H9 (cell line): ENCODE measurements at regions not wholly inside any gene's neighbourhood (a gene's known extent, or its start where the extent isn't known, plus 50 kb on each side); places are given as distances from the start of the nearest gene placed in this dataset.

Experiments used
- DNase-seq: peaks from one replicate; pipeline ENCODE4 v3.0.0-alpha.2; 2017
- H2AFZ ChIP-seq: one replicate; pipeline ENCODE4 v1.6.1; 2013; ENCODE audit warnings: mild to moderate bottlenecking, low read length, control low read depth, moderate library complexity
- H2AK5ac ChIP-seq: 2 replicates; pipeline ENCODE4 v1.6.1; 2013; ENCODE audit warnings: low read length, control low read depth, mixed read lengths; ENCODE audit not compliant: insufficient read length
- H2BK120ac ChIP-seq: one replicate; pipeline ENCODE4 v1.6.1; 2013; ENCODE audit warnings: low read depth, mild to moderate bottlenecking, low read length, control low read depth, inconsistent platforms; ENCODE audit not compliant: poor library complexity, severe bottlenecking
- H2BK12ac ChIP-seq: 2 replicates; pipeline ENCODE4 v1.6.1; 2013; ENCODE audit warnings: low read length, control low read depth, mixed read lengths, low read depth; ENCODE audit not compliant: insufficient read length
- H2BK15ac ChIP-seq: 2 replicates; pipeline ENCODE4 v1.6.1; 2013; ENCODE audit warnings: low read depth, low read length, control low read depth
- H2BK20ac ChIP-seq: one replicate; pipeline ENCODE4 v1.6.1; 2013; ENCODE audit warnings: low read depth, mild to moderate bottlenecking, low read length, control low read depth, inconsistent platforms; ENCODE audit not compliant: poor library complexity, severe bottlenecking
- H2BK5ac ChIP-seq: 2 replicates; pipeline ENCODE4 v1.6.1; 2013; ENCODE audit warnings: low read length, control low read depth, mixed read lengths; ENCODE audit not compliant: insufficient read length
- H3K14ac ChIP-seq: 2 replicates; pipeline ENCODE4 v1.6.1; 2013; ENCODE audit warnings: low read length, control low read depth; ENCODE audit not compliant: insufficient read depth
- H3K18ac ChIP-seq: 2 replicates; pipeline ENCODE4 v1.6.1; 2013; ENCODE audit warnings: low read depth, mild to moderate bottlenecking, mixed read lengths, low read length, control low read depth; ENCODE audit not compliant: insufficient read length
- H3K23ac ChIP-seq: 2 replicates; pipeline ENCODE4 v1.6.1; 2013; ENCODE audit warnings: low read length, control low read depth, mixed read lengths, low read depth; ENCODE audit not compliant: insufficient read length
- H3K23me2 ChIP-seq: 2 replicates; pipeline ENCODE4 v1.6.1; 2013; ENCODE audit warnings: low read depth, mild to moderate bottlenecking, mixed read lengths, low read length, control low read depth; ENCODE audit not compliant: insufficient read length, poor library complexity, severe bottlenecking
- H3K27ac ChIP-seq: 2 replicates; pipeline ENCODE4 v1.5.1; 2013; ENCODE audit warnings: low read length, control low read depth, mixed read lengths, low read depth; ENCODE audit not compliant: insufficient read length
- H3K27me3 ChIP-seq: 2 replicates; pipeline ENCODE4 v1.6.1; 2013; ENCODE audit warnings: low read length, control low read depth, inconsistent platforms; ENCODE audit not compliant: insufficient read depth
- H3K4ac ChIP-seq: 2 replicates; pipeline ENCODE4 v1.6.1; 2013; ENCODE audit warnings: low read depth, mild to moderate bottlenecking, control low read depth, inconsistent platforms, low read length, moderate library complexity
- H3K4me1 ChIP-seq: 2 replicates; pipeline ENCODE4 v1.6.1; 2013; ENCODE audit warnings: low read length, control low read depth, inconsistent platforms; ENCODE audit not compliant: insufficient read depth
- H3K4me2 ChIP-seq: 2 replicates; pipeline ENCODE4 v1.6.1; 2013; ENCODE audit warnings: low read length, control low read depth, mixed read lengths; ENCODE audit not compliant: insufficient read length, insufficient read depth
- H3K56ac ChIP-seq: 2 replicates; pipeline ENCODE4 v1.6.1; 2013; ENCODE audit warnings: low read depth, mild to moderate bottlenecking, mixed read lengths, low read length, control low read depth; ENCODE audit not compliant: insufficient read length
- H3K79me1 ChIP-seq: 2 replicates; pipeline ENCODE4 v1.6.1; 2013; ENCODE audit warnings: low read depth, mild to moderate bottlenecking, moderate library complexity, low read length, control low read depth, inconsistent platforms; ENCODE audit not compliant: insufficient read depth, poor library complexity, severe bottlenecking
- H3K79me2 ChIP-seq: 2 replicates; pipeline ENCODE4 v1.6.1; 2013; ENCODE audit warnings: low read length, control low read depth, inconsistent platforms; ENCODE audit not compliant: insufficient read depth
- H3K9ac ChIP-seq: 2 replicates; pipeline ENCODE4 v1.6.1; 2013; ENCODE audit warnings: low read length, control low read depth, mixed read lengths; ENCODE audit not compliant: insufficient read length; ENCODE audit errors: extremely low read depth
- H3K9me3 ChIP-seq: one replicate; pipeline ENCODE4 v1.6.1; 2013; ENCODE audit warnings: low read depth, low read length, inconsistent platforms; ENCODE audit not compliant: control insufficient read depth
- H3T11ph ChIP-seq: one replicate; pipeline ENCODE4 v1.6.1; 2013; ENCODE audit warnings: mild to moderate bottlenecking, low read length, control low read depth, inconsistent platforms
- H4K20me1 ChIP-seq: one replicate; pipeline ENCODE4 v1.6.1; 2013; ENCODE audit not compliant: control insufficient read depth, insufficient read length, insufficient read depth
- H4K5ac ChIP-seq: 2 replicates; pipeline ENCODE4 v1.6.1; 2013; ENCODE audit warnings: low read depth, mild to moderate bottlenecking, mixed read lengths, low read length, control low read depth; ENCODE audit not compliant: insufficient read length
- H4K8ac ChIP-seq: replicated peaks from 2 replicates; pipeline ENCODE4 v1.6.1; 2013; ENCODE audit warnings: low read length, control low read depth, mixed read lengths, low read depth; ENCODE audit not compliant: insufficient read length
- H4K91ac ChIP-seq: 2 replicates; pipeline ENCODE4 v1.6.1; 2013; ENCODE audit warnings: low read depth, mild to moderate bottlenecking, moderate library complexity, mixed read lengths, low read length, control low read depth; ENCODE audit not compliant: insufficient read length
- H3K27ac Mint-ChIP-seq, 3 experiments: 2 replicates in 2 of 3; 3 replicates in 1 of 3; pipeline ENCODE4 v1.8.0; 2020 to 2021; ENCODE audit warnings: mixed read lengths in 3 of 3, mild to moderate bottlenecking in 1 of 3, moderate library complexity in 1 of 3
- H3K27me3 Mint-ChIP-seq: 2 replicates; pipeline ENCODE4 v1.8.0; 2021; ENCODE audit warnings: low read depth, mild to moderate bottlenecking, moderate library complexity, mixed read lengths
- H3K36me3 Mint-ChIP-seq, 3 experiments: 2 replicates in 2 of 3; 3 replicates in 1 of 3; pipeline ENCODE4 v1.8.0; 2020 to 2021; ENCODE audit warnings: low read depth in 3 of 3, mixed read lengths in 3 of 3; ENCODE audit not compliant: insufficient read depth in 1 of 3
- H3K4me1 Mint-ChIP-seq, 2 experiments: 2 replicates each; pipeline ENCODE4 v1.8.0; 2020; ENCODE audit warnings: mixed read lengths in 2 of 2
- H3K4me3 Mint-ChIP-seq, 2 experiments: 2 replicates in 1 of 2; 3 replicates in 1 of 2; pipeline ENCODE4 v1.8.0; 2020 to 2021; ENCODE audit warnings: mild to moderate bottlenecking in 2 of 2, mixed read lengths in 2 of 2, moderate library complexity in 1 of 2
- H3K9me3 Mint-ChIP-seq, 2 experiments: 2 replicates in 1 of 2; 3 replicates in 1 of 2; pipeline ENCODE4 v1.8.0; 2020; ENCODE audit warnings: mild to moderate bottlenecking in 2 of 2, mixed read lengths in 2 of 2, moderate library complexity in 1 of 2
- TF ChIP-seq, protein P1 (sequence below): fragments of 200-600 bp; sonication (generic); conservative IDR thresholded peaks from 3 replicates; pipeline ENCODE4 v1.8.0; 2021; ENCODE audit warnings: antibody characterized with exemption, mild to moderate bottlenecking

DNA sequence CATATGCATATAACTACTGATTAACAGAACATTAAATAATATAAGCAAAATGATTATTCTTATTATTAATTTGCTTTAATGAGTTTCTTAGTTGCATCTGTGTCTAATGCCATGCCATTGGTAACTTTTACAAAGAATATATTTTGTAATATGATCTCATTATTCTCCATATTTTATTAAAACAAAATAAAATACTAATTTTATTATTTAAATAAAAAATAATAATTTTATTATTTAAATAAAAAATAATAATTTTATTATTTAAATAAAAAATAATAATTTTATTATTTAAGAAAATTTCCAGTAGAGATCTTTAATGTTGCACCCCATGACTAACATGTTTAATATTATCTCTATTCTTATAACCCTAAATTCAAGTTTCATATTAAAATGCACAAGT, 771.1 kb downstream of the NR2F2 start:
- no peak overlapping the region for H2BK15ac ChIP-seq
- DNase-seq = no peak
- TF ChIP-seq, protein P1, sequence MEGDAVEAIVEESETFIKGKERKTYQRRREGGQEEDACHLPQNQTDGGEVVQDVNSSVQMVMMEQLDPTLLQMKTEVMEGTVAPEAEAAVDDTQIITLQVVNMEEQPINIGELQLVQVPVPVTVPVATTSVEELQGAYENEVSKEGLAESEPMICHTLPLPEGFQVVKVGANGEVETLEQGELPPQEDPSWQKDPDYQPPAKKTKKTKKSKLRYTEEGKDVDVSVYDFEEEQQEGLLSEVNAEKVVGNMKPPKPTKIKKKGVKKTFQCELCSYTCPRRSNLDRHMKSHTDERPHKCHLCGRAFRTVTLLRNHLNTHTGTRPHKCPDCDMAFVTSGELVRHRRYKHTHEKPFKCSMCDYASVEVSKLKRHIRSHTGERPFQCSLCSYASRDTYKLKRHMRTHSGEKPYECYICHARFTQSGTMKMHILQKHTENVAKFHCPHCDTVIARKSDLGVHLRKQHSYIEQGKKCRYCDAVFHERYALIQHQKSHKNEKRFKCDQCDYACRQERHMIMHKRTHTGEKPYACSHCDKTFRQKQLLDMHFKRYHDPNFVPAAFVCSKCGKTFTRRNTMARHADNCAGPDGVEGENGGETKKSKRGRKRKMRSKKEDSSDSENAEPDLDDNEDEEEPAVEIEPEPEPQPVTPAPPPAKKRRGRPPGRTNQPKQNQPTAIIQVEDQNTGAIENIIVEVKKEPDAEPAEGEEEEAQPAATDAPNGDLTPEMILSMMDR = no peak
- H3K4me1 ChIP-seq = no peaks in the 10 kb centered on the region
- no peaks in the 10 kb centered on the region for H3K9me3 ChIP-seq
- no peak overlapping the region for H3K4ac ChIP-seq
- H2BK5ac ChIP-seq = no peak overlapping the region
- no peak overlapping the region for H3K9ac ChIP-seq
- no peak overlapping the region for H3K27ac Mint-ChIP-seq
- no peak overlapping the region for H4K8ac ChIP-seq
- no peaks in the 10 kb centered on the region for H3K27me3 Mint-ChIP-seq
- no peak overlapping the region for H3K27ac ChIP-seq
- H2AK5ac ChIP-seq = no peak overlapping the region
- no peaks in the 10 kb centered on the region; a peak in 1 of 5 replicates for H3K9me3 Mint-ChIP-seq
- no peak overlapping the region for H2BK12ac ChIP-seq
- H4K91ac ChIP-seq = no peak overlapping the region
- no peaks in the 10 kb centered on the region for H3K36me3 Mint-ChIP-seq
- H3K4me3 Mint-ChIP-seq = no peak overlapping the region
- no peaks in the 10 kb centered on the region for H3K79me1 ChIP-seq
- H3K27me3 ChIP-seq = no peaks in the 10 kb centered on the region
- no peak overlapping the region for H3K14ac ChIP-seq
- H3K79me2 ChIP-seq = no peaks in the 10 kb centered on the region
- H2BK120ac ChIP-seq = no peak overlapping the region
- no peaks in the 10 kb centered on the region for H4K20me1 ChIP-seq
- H3K4me2 ChIP-seq = no peak overlapping the region
- no peak overlapping the region for H4K5ac ChIP-seq
- no peaks in the 10 kb centered on the region for H3K4me1 Mint-ChIP-seq
- no peak overlapping the region for H3K18ac ChIP-seq
- no peaks in the 10 kb centered on the region for H3K23me2 ChIP-seq
- no peak overlapping the region for H3K56ac ChIP-seq
- no peak overlapping the region for H3K23ac ChIP-seq
- H3T11ph ChIP-seq = no peak overlapping the region
- H2BK20ac ChIP-seq = no peak overlapping the region
- H2AFZ ChIP-seq = no peak overlapping the region
